ENCODE measurements at regions not wholly inside any gene's neighbourhood (a gene's known extent, or its start where the extent isn't known, plus 50 kb on each side); places are given as distances from the start of the nearest gene placed in this dataset.

DNA sequence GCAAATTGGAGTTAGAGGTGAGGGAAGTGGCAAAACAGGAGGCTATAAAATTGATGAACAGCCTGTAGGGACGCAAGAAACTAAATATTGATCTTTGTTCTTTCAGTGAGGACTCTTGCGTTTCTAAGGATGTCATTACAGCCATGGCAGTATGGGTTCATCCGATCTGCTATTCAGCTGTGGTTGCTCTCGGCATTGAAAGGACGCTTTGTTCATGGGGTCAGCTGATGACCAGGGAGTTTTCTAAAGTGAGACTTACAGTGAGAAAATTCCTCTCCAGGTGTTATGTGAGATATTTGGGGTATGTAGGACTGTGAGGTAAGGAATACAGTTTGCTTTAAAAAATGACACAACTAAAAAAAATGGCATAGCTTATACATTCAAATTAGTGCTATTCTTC lies 52.7 kb upstream of the PELI1 start:
- no peak for FAIRE-seq

DNA sequence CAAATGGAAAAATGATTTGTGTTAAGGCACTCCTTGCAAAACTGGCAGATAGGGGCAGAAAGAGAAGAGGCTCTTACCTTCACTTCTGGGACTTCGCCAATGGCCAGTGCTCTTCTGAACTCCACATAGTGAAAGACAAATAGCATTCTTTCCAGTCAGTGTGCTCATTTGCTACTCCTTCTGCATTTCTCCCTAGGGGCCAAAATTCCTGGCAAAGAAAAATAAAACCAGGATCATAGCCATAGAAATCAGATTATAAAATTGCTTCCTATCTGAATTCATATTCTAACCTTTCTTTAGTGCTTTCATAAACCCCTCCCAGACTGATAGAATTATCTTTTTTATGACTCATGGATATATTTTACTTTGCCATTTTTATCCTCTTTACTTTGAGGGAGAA lies 56.9 kb upstream of the PELI1 start:
- no peak for FAIRE-seq

DNA sequence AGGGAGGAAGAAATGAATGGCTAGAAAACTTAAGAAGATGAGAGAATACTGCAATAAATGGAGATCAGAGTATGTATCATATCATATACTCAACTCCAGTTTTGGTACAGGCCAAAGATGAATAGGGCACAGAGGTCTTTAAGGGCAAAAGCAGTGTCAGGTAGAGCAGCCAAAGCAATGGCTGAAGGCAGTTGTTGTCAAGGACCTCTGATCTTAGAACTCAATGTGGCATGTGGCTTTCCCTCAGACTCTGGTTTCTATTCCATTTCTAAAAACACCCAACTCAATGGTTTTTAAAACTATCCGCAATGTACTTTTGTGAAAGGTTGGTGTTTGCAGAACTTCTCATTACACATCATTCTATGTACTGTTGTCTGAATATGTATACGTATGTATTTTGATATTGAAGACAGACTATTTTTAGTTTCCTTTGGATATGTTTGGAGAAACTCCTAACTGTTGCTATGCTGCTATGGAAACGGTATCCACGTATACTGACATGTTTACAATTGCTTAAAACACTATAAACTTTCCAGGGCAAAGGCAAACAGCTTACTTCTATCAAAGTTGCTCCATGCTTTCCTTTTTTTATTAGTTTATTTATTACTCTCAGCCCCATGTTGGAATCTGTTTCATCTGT lies 58.1 kb upstream of the PELI1 start:
- no peak for FAIRE-seq

DNA sequence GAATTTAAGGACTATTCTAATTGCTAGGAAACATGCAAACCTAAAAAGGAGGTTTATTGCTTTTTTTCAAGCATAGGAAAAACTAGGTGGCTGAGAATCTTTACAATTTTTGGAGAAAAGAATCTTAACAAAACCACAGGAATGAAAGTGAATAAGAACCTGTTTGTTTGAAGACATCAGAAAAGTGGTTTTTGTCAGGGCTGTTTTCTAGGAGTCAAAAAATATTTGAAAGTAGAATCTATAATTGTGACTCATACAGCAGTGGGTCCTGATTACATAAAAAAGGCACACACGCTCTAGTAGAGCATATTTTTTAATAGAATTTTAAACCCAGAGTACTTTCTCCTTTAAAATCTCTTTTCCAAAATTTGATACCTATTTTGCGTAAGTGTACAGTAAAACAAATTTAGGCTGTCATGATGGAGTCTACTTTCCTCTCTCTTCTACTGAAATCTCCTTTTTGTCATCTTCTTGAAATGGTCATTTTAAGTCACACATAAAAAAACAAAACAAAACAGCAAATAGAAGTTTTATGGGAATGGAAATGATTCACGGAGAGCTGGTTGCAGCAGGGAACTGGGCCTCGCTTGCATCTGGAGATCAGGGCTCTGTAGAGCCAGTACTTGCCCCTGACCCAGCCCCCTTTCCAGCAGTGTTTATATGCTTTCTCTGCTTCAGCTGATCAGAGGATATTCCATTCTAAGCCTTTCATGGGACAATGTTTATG lies 59.1 kb upstream of the PELI1 start:
- FAIRE-seq, result no peak

DNA sequence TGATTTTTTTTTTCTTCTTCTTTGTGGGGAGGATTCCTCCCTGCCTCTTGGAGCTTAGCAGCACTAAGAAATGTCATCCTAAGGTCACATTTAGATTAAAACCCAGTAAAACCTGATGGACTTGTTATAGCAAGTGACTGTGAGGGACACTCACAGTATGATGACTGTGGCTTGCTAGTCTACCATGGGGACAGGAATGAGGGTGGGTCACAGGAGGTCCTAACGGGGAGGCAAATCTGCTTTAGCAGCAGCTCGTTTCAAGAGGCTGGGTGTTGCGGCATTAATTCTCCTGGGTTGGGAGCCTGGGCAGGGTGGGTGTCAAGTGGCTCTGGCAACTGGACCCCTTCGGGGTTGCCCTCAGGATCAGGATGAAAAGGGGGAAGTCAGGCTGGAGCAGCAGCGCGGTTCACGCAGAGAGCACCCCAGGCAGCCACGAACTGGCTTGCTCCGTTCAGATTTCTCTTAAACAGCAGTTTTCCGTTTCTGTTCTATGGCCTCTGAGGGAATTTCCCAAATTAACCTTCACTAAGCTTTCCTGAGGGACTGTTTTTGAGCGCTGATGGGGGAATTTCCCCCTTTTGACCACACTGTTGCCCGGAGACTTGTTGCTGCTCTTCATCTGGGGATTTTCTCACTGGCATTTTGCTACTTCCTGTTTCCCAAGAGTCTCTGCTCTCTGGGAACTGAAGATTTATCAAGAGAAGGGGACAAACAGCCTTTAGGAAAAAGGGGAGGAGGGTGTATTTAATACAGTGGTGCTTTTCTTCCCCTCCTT lies 59.8 kb upstream of the PELI1 start:
- FAIRE-seq, result no peak

DNA sequence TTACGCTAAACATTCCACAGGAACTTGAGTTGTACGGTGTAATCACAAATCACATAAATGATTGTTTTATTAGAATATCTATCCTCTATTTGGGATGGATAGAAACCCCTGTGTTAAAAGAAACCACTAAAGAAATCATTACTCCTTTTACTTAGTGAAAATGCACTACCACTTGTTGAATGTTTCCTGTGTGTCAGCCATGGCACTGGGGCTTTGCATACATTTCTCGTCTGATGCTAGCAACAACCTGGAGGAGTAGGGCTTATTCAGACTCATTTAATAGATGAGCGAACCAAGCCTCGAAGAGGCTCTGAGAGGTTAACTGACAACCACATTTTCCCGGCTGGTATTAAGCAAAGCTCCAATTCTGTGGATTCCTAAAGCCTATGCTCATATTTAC lies 60.5 kb upstream of the PELI1 start:
- FAIRE-seq, result no peak

DNA sequence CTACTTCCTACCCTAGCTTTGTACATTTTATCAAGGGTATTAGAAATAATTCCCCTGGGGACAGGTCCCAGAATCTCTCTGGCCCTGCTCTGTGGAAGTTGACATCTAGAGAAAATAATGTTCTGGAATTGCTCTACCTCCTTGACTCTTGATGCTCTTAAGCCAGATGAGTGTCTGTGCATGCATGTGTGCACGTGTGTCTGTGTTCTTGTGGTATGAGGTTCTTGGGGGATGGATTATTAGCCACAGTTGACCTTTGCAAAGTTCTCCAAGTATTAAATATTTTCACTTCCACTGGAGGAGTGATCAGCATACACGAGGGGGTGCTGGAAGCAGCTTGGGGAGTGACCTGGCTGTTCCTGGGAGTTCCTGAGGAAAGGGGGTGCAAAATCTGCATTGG lies 61.2 kb upstream of the PELI1 start:
- FAIRE-seq, result no peak

DNA sequence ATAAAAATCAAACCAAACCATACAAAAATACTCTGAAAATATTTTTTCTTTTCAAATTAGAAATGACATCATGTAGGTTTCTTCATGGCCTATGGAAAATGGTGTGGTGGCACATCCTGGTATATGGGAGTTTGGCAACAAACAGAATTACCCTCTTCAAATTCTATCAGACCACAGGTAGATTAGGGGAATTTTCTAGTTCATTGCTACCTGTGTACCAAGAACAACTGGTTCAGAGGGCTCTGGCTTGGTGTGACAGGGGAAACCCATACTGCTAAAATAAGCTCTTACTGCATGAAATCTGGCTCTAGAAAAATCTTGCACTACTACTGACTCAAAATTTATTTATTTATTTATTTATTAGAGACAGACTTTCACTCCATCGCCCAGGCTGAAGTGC lies 63.4 kb upstream of the PELI1 start:
- no peak for FAIRE-seq

DNA sequence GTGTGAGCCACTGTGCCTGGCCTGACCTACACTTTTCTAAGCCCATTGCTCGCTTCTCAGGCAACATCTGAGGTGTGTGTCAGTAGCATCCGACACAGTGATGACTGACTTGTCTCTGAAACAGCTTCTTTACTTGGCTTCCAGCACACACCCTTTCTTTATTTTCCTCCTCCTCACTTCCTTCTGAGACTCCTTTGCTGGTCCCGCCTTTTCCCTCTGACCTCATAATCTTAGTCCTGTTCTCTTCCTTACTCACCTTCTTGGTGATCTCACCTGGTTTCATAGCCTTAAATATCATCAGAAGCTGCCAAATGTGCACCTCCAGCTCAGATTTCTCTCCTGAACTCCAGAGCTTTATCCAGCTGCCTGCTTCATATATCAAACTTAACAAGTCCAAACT lies 66.6 kb upstream of the PELI1 start:
- no peak for FAIRE-seq

DNA sequence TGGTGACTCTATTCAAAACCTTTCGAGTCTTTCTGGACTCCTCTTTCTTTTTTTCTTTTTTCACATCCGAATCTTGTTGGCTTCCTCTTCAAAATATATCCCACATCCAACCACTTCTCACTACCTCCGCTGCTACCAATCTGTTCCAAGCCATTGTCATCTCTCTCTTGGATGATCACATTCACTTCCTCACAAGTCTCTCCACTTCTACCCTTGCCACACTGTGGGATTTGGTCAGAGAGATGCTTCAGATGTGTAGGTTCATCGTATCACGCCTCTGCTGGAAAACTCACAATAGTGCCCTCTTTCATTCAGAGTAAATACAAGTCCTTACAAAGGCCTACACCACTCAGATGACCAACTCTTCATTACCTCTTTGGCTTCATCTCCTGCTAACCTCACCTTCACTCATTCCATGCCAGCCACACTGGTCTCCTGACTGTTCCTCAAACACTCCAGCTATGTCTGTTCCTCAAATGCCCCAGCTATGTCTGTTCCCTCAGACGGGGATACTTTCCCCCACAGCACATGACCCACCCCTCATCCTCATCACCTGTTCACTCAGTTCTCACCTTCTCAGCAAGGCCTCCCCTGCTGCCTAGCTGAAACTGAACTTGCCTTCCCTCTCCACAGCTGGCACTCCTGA lies 67.2 kb upstream of the PELI1 start:
- FAIRE-seq, result no peak

DNA sequence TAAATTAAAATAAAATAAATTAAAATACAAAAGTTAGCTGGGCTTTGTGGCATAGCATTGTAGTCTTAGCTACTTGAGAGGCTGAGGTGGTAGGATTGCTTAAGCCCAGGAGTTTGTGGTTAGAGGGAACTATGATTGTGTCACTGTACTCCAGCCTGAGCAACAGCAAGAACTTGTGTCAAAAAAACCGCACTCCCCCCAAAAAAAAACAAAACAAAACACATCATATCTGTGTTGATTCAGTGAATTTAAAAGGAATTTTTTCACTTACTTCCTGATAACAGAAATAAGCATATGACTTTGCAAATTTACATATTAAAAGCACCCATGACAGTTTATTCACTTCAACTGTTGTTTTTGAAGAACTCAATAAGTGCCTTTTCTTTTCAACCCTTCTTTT lies 68.1 kb upstream of the PELI1 start:
- FAIRE-seq, result no peak

DNA sequence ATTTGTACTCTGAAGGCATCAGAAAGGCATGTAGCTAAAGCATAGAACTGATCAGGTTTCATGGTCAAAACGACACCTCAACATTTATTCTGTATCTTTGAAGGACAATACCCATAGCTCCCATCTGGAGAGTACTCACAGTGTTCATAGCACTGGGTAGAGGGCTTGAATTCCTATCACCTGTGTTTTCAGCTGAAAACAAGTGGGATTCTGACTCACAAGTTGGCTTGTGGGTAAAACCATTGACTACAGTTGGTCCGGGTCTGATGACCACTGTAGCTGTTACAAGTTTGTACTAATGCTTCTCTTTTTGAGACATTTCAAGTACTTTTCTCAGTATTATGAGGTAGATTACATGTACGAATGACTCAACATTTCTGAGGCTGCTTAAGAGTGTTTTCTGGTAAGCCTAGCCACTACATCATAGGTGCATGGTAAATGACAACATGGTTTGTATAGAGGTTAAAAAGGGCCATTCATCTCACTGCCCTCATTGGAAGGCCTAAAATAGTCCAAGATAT lies 68.6 kb upstream of the PELI1 start:
- FAIRE-seq, result no peak

DNA sequence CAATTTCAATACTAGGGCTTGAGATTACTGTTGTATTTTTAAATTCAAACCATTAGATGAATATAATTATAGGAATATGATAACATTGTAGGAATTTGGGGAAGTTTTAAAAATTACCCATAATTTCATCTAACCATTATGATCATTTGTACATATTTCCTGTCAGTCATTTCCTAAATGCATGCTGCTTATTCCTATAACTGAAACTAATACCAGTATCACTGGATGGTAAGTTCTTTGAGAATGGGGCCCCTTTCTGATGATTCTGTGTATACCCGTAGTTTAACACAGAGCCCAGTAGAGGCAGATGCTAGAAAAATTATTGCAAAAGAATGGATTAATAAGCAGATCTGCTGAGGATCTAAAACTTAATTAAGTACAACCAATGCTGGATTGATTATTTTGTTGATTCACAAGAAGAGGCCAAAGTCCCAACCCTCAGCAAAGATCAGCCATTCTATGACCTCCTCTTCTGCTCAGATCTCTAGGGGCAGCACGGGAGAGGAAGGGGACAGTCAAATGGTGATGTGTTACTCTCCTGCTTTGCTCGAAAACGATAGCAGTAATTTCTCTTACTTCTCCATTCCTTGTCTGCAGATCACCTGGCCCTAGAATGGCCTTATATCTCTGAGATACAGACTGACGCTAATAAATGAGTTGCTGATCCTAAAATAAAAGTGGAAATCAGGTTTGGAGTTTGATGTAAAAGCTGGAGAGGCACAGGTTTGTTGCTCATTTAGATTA lies 69.5 kb upstream of the PELI1 start:
- FAIRE-seq, result no peak

DNA sequence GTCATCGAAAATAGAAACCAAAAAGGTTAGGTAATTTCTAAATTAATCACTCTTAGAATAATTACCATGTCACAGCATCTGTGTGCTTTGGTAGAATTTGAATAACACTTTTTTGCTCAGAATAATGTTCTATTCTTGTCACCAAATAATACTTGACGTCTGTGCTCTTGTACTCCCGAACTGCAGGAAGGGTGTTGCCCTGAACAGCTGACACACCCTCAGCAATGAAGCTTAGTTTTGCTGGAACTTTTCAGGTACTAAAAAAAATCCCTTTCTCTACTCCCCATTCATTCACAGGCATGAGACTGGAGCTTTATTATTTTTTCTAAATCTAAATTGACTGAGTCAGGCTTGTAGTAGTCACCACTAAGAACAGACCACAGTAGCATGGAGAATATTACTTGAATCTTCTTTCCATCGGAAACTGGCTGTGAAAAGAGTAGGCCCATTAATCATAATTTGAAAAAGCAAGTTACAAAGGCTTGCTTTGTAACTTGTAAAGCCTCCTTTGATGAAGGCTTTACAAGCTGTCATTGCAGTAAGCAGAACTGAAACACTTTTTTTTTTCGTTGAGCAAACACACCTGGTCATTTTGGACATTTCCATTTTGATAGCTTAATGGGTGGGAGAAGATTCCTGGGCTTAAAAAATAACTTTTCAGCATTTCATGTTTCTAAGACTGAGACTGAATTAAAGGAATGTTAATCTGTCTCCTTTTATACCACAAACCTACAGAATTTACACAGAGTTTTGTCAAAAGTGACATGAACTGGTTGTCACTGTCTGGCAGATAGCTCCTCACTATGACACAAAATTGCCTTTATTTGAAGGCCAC lies 70.3 kb upstream of the PELI1 start:
- FAIRE-seq, result no peak

DNA sequence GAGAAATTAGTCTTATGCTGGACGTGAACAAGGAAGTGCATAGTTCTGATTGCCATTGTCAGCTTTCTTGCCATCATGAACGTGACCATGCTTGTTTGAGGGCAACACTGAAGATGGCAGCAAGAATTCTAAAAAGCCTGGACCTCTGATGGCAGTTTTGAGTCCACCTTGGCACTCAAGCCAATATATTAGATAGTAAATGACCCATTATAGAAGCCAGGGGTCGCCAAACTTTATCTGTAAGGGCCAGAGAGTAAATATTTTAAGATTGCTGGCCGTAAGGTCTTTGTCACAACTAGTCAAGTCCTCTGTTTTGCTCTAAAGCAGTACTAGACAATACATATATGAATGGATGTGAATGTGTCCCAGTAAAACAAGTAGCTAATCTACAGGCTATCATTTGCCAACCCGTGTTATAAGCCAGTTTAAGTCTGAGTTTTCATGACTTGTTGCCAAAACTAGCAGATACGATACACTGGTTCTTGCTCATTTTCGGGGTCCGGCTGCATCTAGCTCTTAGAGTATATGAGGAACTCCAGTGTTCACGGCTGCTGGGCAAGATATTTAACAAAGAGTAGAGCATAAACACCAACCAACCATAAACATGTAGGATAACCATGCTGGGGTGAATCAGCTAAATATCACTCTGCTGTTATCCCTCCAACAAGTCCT lies 73.1 kb upstream of the PELI1 start:
- no peak for FAIRE-seq

DNA sequence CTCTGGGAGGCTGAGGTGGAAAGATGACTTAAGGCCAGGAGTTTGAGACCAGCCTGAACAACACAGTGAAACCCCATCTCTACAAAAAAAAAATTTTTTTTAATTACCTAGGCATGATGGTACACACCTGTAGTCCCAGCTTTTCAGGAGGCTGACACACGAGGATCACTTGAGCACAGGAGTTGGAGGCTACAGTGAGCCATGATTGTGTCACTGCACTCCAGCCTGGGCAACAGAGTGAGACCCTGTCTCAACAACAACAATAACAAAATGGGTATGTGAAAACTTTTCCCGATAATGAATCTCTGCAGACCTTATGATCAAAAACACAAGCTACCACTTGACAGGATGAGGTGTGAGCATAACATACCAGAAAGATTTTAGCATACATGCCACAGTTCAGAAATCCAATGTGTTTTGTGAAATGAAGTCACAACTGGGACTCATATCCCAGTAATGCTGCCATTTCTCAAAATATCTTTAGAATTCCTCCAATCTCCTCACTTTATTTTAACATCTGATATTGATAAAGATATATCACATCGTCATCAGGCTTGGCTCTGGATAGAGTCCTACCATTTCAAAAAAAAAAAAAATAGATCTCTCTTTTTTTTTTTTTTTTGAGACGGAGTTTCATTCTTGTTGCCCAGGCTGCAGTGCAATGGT lies 74.0 kb upstream of the PELI1 start:
- no peak for FAIRE-seq

DNA sequence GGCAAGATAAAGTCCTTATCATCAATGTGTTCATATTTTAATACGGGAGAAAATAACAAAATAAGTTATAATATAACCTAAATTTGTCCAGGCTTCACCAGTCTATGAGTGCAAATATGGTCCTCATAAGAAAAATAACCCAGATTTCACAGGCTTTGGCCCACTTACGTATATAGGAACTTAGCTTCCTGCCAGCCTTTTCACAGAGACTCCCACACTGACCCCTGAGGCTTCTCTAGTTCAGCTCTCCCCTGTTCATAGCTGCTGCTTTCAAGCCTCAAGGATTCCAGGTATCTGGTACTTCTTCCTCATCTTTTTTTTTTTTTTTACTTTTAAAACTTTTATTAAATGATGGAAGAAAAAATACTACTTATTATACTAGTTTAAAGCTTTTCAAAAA lies 74.9 kb upstream of the PELI1 start:
- no peak for FAIRE-seq

DNA sequence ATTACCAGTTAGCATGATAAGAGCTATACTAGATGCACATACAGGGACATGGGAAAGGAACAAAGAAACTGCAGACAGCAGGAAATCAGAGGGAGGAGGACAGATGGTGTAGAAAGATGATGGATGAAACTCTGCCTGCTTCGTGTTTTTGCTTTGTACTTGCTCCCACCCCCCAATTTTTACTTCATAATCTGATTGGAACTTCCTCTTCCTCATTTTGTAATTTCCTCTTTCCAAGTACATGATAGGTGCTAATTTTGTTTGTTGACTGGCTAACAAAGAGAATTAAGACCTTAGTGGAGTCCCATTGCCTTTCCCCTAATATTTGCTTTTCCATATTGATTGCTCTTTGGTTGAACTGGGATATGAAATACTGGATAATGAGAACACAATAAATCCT lies 76.0 kb upstream of the PELI1 start:
- FAIRE-seq, result no peak

DNA sequence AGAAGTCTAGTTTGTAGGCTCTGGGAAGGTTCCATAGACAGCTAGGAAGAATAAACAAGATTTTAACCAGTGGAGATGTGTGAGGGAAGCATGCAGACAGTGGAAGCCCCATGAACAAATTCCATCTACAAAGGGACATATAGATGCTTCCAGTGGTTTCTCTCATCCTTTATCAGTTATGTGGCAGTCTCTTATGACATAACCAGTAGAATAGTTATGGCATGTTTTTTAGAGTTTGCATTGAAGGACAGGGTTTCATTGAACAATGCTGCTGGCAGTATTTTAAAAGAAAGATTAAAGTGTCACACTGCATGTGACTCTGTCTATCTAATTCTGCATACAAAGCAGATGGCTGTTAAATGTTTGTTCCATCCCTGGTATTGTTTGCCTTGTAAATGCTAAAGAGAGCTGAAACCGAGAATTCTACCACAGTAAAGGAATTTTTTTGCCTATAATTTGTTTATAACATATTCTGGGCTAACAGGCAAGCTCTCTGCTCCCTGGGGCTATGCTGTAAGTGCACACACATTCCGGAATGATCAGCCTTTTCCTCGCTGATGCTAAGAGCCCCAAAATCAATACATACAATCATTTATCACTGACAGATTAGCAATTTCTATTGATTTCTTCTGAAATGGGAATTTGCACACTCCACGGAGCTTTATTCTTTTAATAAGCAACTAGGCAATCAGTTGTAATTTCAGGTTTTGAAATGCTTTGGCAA lies 76.8 kb upstream of the PELI1 start:
- FAIRE-seq, result no peak

DNA sequence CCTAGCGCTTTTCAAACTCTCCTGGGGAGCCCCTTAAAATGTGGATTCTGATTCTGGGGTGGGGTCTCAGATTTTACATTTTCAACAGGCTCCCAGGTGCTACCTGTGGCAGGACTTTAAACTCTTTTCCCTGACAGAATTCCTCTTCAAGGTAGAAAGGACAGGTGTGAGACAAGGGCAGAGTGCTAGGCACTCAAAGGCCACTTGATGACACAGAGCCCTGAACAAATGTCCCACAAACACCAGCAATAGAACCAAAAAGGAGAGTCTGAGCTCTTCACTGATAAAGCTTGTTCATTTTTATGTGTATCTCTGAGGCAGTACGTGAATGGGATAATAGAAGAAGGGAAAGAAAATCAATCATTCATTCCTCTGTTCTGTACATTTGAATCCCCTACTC lies 77.7 kb upstream of the PELI1 start:
- no peak for FAIRE-seq
